Neural progenitor cell (in vitro differentiated cells): ENCODE measurements at regions not wholly inside any gene's neighbourhood (a gene's known extent, or its start where the extent isn't known, plus 50 kb on each side); places are given as distances from the start of the nearest gene placed in this dataset.
A peak's percentile ranks its signal among the peaks of the same experiment; 100 is the strongest.

Source experiments
- DNase-seq: peaks from one replicate; pipeline ENCODE4 v3.0.0-alpha.2; 2016; ENCODE audit warnings: low spot score
- H2AFZ ChIP-seq: fragments of 200-600 bp; sonication (generic); replicated peaks from 2 replicates; pipeline ENCODE4 v1.6.1; 2016; ENCODE audit warnings: antibody characterized with exemption
- H3F3A ChIP-seq: fragments of 200-600 bp; sonication (generic); 2 replicates; pipeline ENCODE4 v1.6.1; 2016; ENCODE audit warnings: antibody characterized with exemption, low read depth
- H3K27ac ChIP-seq: fragments of 200-600 bp; sonication (generic); 2 replicates; pipeline ENCODE4 v1.5.1; 2016; ENCODE audit warnings: mild to moderate bottlenecking
- H3K27me3 ChIP-seq: fragments of 200-600 bp; sonication (generic); 2 replicates; pipeline ENCODE4 v1.6.1; 2016; ENCODE audit warnings: mild to moderate bottlenecking, moderate library complexity
- H3K36me3 ChIP-seq: fragments of 200-600 bp; sonication (generic); 2 replicates; pipeline ENCODE4 v1.5.1; 2016
- H3K4me1 ChIP-seq: fragments of 200-600 bp; sonication (generic); 2 replicates; pipeline ENCODE4 v1.6.1; 2016; ENCODE audit warnings: mixed run types
- H3K4me2 ChIP-seq: fragments of 200-600 bp; sonication (generic); 2 replicates; pipeline ENCODE4 v1.6.1; 2016
- H3K4me3 ChIP-seq: fragments of 200-600 bp; sonication (generic); 2 replicates; pipeline ENCODE4 v1.5.1; 2016
- H3K79me2 ChIP-seq: fragments of 200-600 bp; sonication (generic); 2 replicates; pipeline ENCODE4 v1.6.1; 2016; ENCODE audit warnings: low read depth
- H3K9ac ChIP-seq: fragments of 200-600 bp; sonication (generic); 2 replicates; pipeline ENCODE4 v1.6.1; 2016
- H3K9me3 ChIP-seq: fragments of 200-600 bp; sonication (generic); 2 replicates; pipeline ENCODE4 v1.5.1; 2016; ENCODE audit warnings: low read depth
- H4K20me1 ChIP-seq: fragments of 200-600 bp; sonication (generic); 2 replicates; pipeline ENCODE4 v1.6.1; 2016; ENCODE audit warnings: low read depth
- H3K27ac Mint-ChIP-seq: 3 replicates; pipeline ENCODE4 v1.8.0; 2021; ENCODE audit warnings: mixed read lengths
- H3K27me3 Mint-ChIP-seq: 2 replicates; pipeline ENCODE4 v1.8.0; 2022; ENCODE audit warnings: low read depth, mild to moderate bottlenecking, inconsistent platforms, moderate library complexity, mixed read lengths; ENCODE audit not compliant: insufficient read depth
- H3K36me3 Mint-ChIP-seq: 3 replicates; pipeline ENCODE4 v1.8.0; 2021; ENCODE audit warnings: mixed read lengths
- H3K4me1 Mint-ChIP-seq: 3 replicates; pipeline ENCODE4 v1.8.0; 2021; ENCODE audit warnings: mixed read lengths
- H3K4me3 Mint-ChIP-seq: 3 replicates; pipeline ENCODE4 v1.8.0; 2021; ENCODE audit warnings: mild to moderate bottlenecking, moderate library complexity, mixed read lengths
- H3K9me3 Mint-ChIP-seq: 3 replicates; pipeline ENCODE4 v1.8.0; 2020; ENCODE audit warnings: mixed read lengths
- CTCF ChIP-seq: fragments of 200-600 bp; sonication (generic); IDR thresholded peaks from 2 replicates; pipeline ENCODE4 v1.5.1; 2017; ENCODE audit warnings: antibody characterized with exemption, mild to moderate bottlenecking
- EZH2 ChIP-seq: fragments of 200-600 bp; sonication (generic); IDR thresholded peaks from 2 replicates; pipeline ENCODE4 v1.6.1; 2017; ENCODE audit warnings: antibody characterized with exemption, mild to moderate bottlenecking, moderate library complexity
- EZH2phosphoT487 ChIP-seq: fragments of 200-600 bp; sonication (generic); IDR thresholded peaks from 2 replicates; pipeline ENCODE4 v1.6.1; 2017; ENCODE audit warnings: antibody characterized with exemption

- H3K4me3 ChIP-seq = no peak overlapping the region
- no peaks in the 10 kb centered on the region for H3F3A ChIP-seq
- no peak overlapping the region for H3K27ac ChIP-seq
- H3K36me3 ChIP-seq = no peaks in the 10 kb centered on the region
- H3K79me2 ChIP-seq = no peaks in the 10 kb centered on the region
- Mint-ChIP-seq H3K27me3 (no peaks in the 10 kb centered on the region), H3K4me3 (no peak overlapping the region), H3K36me3 (no peaks in the 10 kb centered on the region), H3K27ac (no peak overlapping the region), H3K4me1 (peaks cover 4% of the 10 kb centered on the region), H3K9me3 (no peaks in the 10 kb centered on the region)
- H2AFZ ChIP-seq = no peak overlapping the region
- DNase-seq = no peak
- H3K9me3 ChIP-seq = no peaks in the 10 kb centered on the region
- no peaks in the 10 kb centered on the region for H3K4me1 ChIP-seq
- H3K27me3 ChIP-seq = no peaks in the 10 kb centered on the region
- H3K9ac ChIP-seq = no peak overlapping the region
- H4K20me1 ChIP-seq = no peaks in the 10 kb centered on the region
- TF ChIP-seq EZH2phosphoT487 (no peak), CTCF (no peak), EZH2 (no peak)
- H3K4me2 ChIP-seq = no peak overlapping the region
These were observed 511.8 kb downstream of the KLF12 start for GRCh38 chr13:73622381-73622780.

- Mint-ChIP-seq H3K27ac (no peak overlapping the region), H3K4me3 (no peak overlapping the region), H3K27me3 (peaks cover 2% of the 10 kb centered on the region), H3K9me3 (no peaks in the 10 kb centered on the region), H3K4me1 (peaks cover 4% of the 10 kb centered on the region), H3K36me3 (no peaks in the 10 kb centered on the region)
- Histone ChIP-seq H3K9ac (no peak overlapping the region), H3K27me3 (no peaks in the 10 kb centered on the region), H3K79me2 (no peaks in the 10 kb centered on the region), H3K4me2 (no peak overlapping the region), H4K20me1 (no peaks in the 10 kb centered on the region), H3F3A (no peaks in the 10 kb centered on the region), H3K4me3 (no peak overlapping the region), H2AFZ (peak overlapping the region; percentile 19), H3K36me3 (no peaks in the 10 kb centered on the region), H3K4me1 (no peaks in the 10 kb centered on the region), H3K27ac (no peak overlapping the region), H3K9me3 (no peaks in the 10 kb centered on the region)
- TF ChIP-seq EZH2 (no peak), CTCF (no peak), EZH2phosphoT487 (no peak)
- DNase-seq = no peak
These were observed 515.8 kb downstream of the KLF12 start for GRCh38 chr13:73618275-73618865.

- no peaks in the 10 kb centered on the region for H3K27me3 ChIP-seq
- no peak for DNase-seq
- TF ChIP-seq EZH2phosphoT487 (no peak), CTCF (no peak), EZH2 (no peak)
- H3K79me2 ChIP-seq = no peaks in the 10 kb centered on the region
- no peaks in the 10 kb centered on the region for H4K20me1 ChIP-seq
- no peak overlapping the region for H3K27ac Mint-ChIP-seq
- no peaks in the 10 kb centered on the region for H3K9me3 Mint-ChIP-seq
- H3K4me1 Mint-ChIP-seq = peaks cover 4% of the 10 kb centered on the region
- no peak overlapping the region for H3K27ac ChIP-seq
- H3K27me3 Mint-ChIP-seq = peaks cover 2% of the 10 kb centered on the region
- H2AFZ ChIP-seq = no peak overlapping the region
- no peak overlapping the region for H3K9ac ChIP-seq
- no peaks in the 10 kb centered on the region for H3K36me3 Mint-ChIP-seq
- no peaks in the 10 kb centered on the region for H3K9me3 ChIP-seq
- no peaks in the 10 kb centered on the region for H3K36me3 ChIP-seq
- H3F3A ChIP-seq = no peaks in the 10 kb centered on the region
- H3K4me3 Mint-ChIP-seq = no peak overlapping the region
- no peaks in the 10 kb centered on the region for H3K4me1 ChIP-seq
- no peak overlapping the region for H3K4me3 ChIP-seq
- H3K4me2 ChIP-seq = no peak overlapping the region
These were observed 517.3 kb downstream of the KLF12 start for GRCh38 chr13:73616861-73617260.
